Suprapubic skin (tissue), 4 donors: ENCODE measurements at regions not wholly inside any gene's neighbourhood (a gene's known extent, or its start where the extent isn't known, plus 50 kb on each side); places are given as distances from the start of the nearest gene placed in this dataset.

ENCODE experiments used
- DNase-seq, 2 donors: peaks; one replicate each; pipeline ENCODE4 v3.0.0-alpha.2; 2019; ENCODE audit warnings: low spot score in 2 of 2
- H3K27ac ChIP-seq: fragments of 200-600 bp; sonication (generic); one replicate; pipeline ENCODE4 v1.5.1; 2019
- H3K27me3 ChIP-seq: fragments of 200-600 bp; sonication (generic); one replicate; pipeline ENCODE4 v1.5.1; 2019
- H3K36me3 ChIP-seq: fragments of 200-600 bp; sonication (generic); one replicate; pipeline ENCODE4 v1.5.1; 2019
- H3K4me1 ChIP-seq: fragments of 200-600 bp; sonication (generic); one replicate; pipeline ENCODE4 v1.5.1; 2019
- H3K4me3 ChIP-seq: fragments of 200-600 bp; sonication (generic); one replicate; pipeline ENCODE4 v1.5.1; 2019; ENCODE audit warnings: mild to moderate bottlenecking
- H3K9me3 ChIP-seq: fragments of 200-600 bp; sonication (generic); one replicate; pipeline ENCODE4 v1.5.1; 2019
- EP300 ChIP-seq: sonication (generic); formaldehyde crosslinking; IDR thresholded peaks from one replicate; pipeline ENCODE4 v1.6.1; 2017; ENCODE audit warnings: antibody characterized with exemption
- POLR2A ChIP-seq, 2 donors: fragments of 450-650 bp; IDR thresholded peaks; one replicate each; pipeline ENCODE4 v1.6.1; 2017; ENCODE audit warnings: antibody characterized with exemption in 2 of 2, mild to moderate bottlenecking in 2 of 2, moderate library complexity in 2 of 2
- POLR2AphosphoS5 ChIP-seq, 3 donors: sonication (generic); formaldehyde crosslinking; IDR thresholded peaks; one replicate each; pipeline ENCODE4 v1.6.1; 2017; ENCODE audit warnings: antibody characterized with exemption in 3 of 3
- WGBS: methylation state at CpG from one replicate; pipeline ENCODE4 v1.1.5; 2018; 5-methylcytosine and 5-hydroxymethylcytosine counted together
- TF ChIP-seq, protein P1 (sequence below), 2 donors: fragments of 200-600 bp in 1 of 2; fragments of 450-650 bp in 1 of 2; sonication (generic) in 1 of 2; IDR thresholded peaks; one replicate each; pipeline ENCODE4 v1.5.1; 2016 to 2019; ENCODE audit warnings: antibody characterized with exemption in 2 of 2, mild to moderate bottlenecking in 1 of 2, moderate library complexity in 1 of 2

DNA sequence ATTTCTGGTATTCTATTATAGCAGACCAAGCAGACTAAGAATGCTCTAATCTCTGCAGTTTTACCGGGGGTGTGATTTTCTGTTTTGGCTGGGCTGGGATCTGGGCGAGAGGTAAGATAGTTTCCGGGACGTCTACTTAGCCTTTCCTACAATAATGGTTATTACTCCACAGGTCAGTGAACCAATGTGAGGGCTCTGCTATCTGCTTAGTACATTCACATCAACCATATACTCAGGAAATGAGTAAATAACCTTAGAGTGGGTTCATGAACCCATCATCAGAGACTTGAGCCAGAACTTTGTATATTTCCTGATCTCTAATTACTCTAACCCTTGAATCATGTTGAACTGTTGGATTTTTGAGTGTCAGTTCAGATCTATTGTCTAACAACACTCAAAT, 90.1 kb upstream of the NOL4 start:
- H3K4me1 ChIP-seq, result no peaks in the 10 kb centered on the region
- H3K4me3 ChIP-seq, result no peak overlapping the region
- no peaks in the 10 kb centered on the region for H3K27me3 ChIP-seq
- no peak for DNase-seq
- H3K9me3 ChIP-seq, result no peaks in the 10 kb centered on the region
- H3K36me3 ChIP-seq, result no peaks in the 10 kb centered on the region
- no peak overlapping the region for H3K27ac ChIP-seq
- no peak for TF ChIP-seq POLR2AphosphoS5 (IDR thresholded peaks at IDR 0.05)
- no peak for TF ChIP-seq POLR2A (IDR thresholded peaks at IDR 0.05)
- TF ChIP-seq, protein P1, sequence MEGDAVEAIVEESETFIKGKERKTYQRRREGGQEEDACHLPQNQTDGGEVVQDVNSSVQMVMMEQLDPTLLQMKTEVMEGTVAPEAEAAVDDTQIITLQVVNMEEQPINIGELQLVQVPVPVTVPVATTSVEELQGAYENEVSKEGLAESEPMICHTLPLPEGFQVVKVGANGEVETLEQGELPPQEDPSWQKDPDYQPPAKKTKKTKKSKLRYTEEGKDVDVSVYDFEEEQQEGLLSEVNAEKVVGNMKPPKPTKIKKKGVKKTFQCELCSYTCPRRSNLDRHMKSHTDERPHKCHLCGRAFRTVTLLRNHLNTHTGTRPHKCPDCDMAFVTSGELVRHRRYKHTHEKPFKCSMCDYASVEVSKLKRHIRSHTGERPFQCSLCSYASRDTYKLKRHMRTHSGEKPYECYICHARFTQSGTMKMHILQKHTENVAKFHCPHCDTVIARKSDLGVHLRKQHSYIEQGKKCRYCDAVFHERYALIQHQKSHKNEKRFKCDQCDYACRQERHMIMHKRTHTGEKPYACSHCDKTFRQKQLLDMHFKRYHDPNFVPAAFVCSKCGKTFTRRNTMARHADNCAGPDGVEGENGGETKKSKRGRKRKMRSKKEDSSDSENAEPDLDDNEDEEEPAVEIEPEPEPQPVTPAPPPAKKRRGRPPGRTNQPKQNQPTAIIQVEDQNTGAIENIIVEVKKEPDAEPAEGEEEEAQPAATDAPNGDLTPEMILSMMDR (IDR thresholded peaks at IDR 0.05), result no peak
- no peak for TF ChIP-seq EP300
- WGBS, result 91% methylated on average over 4 of the region's 4 CpGs

DNA sequence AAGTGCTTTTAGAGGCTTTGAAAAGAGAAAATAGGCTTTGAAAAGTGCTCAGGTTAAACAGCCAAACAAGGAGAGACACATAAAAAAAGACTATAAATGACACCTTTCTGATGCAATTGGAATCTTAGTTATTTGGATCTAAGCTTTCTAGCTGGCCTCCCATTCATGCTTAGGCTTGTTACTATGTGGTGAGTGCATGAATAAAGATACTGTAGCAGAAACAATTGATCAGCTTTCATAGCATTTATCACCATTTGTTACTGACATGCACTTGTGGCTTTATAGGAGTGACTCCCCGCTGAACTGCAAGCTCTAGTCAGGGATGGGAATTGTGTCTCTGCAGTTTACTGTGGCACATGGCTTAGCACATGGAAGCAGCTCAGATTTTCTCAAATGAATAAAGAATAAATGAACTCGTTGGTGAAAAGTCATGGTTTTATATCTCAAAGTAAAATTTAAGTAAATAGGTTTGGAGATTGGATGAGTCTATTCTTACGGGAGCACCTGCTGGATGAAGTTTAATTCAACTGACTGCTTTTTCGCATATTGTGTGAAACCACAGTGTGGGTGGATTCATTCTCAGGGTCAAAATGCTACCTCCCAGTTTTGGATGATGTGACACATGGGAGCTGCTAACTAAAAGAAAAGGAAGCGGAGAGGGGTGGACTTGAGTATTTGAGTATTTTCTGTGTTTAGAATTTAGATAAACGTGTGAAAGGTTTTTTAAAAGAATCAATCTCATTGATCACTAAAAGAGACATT, 91.1 kb upstream of the NOL4 start:
- 78% methylated on average over 6 of the region's 6 CpGs for WGBS
- Histone ChIP-seq H3K27ac (no peak overlapping the region), H3K4me1 (no peaks in the 10 kb centered on the region), H3K4me3 (no peak overlapping the region), H3K36me3 (no peaks in the 10 kb centered on the region), H3K27me3 (no peaks in the 10 kb centered on the region), H3K9me3 (no peaks in the 10 kb centered on the region)
- no peak for DNase-seq
- TF ChIP-seq, protein P1 (IDR thresholded peaks at IDR 0.05), result no peak
- no peak for TF ChIP-seq POLR2A (IDR thresholded peaks at IDR 0.05)
- no peak for TF ChIP-seq POLR2AphosphoS5 (IDR thresholded peaks at IDR 0.05)
- no peak for TF ChIP-seq EP300

DNA sequence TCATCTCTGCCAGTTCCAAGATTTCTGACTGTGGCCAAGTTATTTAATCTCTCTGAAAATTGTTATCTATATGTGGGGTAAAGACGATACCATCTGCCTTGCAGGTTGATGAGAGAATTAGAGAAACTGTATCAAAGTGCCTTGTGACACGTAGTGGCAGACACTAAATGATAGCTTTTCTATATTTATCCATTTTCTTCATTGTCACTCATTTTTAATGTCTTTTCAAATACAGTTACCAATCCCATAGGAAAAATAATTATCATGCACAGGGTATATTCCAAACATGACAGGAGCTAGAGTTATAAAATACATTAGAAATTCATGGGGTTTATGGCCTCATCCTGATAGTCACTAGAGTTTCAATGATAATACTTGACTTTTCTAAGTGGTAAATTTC, 95.6 kb upstream of the NOL4 start:
- DNase-seq, result no peak
- Histone ChIP-seq H3K4me3 (no peak overlapping the region), H3K27ac (no peak overlapping the region), H3K4me1 (no peaks in the 10 kb centered on the region), H3K9me3 (no peaks in the 10 kb centered on the region), H3K36me3 (no peaks in the 10 kb centered on the region), H3K27me3 (no peaks in the 10 kb centered on the region)
- 72% methylated on average over 2 of the region's 2 CpGs for WGBS
- no peak for TF ChIP-seq EP300
- TF ChIP-seq POLR2AphosphoS5 (IDR thresholded peaks at IDR 0.05), result no peak
- no peak for TF ChIP-seq POLR2A (IDR thresholded peaks at IDR 0.05)
- TF ChIP-seq, protein P1 (IDR thresholded peaks at IDR 0.05), result no peak

DNA sequence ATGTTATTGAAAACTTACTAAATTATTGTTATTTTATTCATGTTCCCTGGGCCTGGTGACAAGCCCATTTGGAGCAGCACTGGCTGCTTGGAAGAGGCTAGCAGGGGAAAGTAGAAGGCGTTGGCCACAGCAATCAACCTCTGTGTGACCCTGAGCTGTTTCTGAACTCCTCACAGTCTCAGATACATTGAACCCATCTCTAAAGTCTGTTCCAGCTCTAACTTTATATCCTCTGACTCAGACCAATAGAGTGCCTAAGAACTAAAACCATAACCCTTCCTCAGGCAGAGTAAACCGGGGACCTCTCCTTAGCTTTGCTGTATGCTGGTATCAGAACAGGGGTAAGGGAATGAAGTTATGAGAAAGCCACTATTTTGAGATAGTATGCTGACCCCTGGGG, 96.4 kb upstream of the NOL4 start:
- Histone ChIP-seq H3K4me1 (no peaks in the 10 kb centered on the region), H3K27me3 (no peaks in the 10 kb centered on the region), H3K9me3 (no peaks in the 10 kb centered on the region), H3K36me3 (no peaks in the 10 kb centered on the region), H3K27ac (no peak overlapping the region), H3K4me3 (no peak overlapping the region)
- DNase-seq, result no peak
- TF ChIP-seq, protein P1 (IDR thresholded peaks at IDR 0.05), result no peak
- TF ChIP-seq EP300, result no peak
- no peak for TF ChIP-seq POLR2A (IDR thresholded peaks at IDR 0.05)
- TF ChIP-seq POLR2AphosphoS5 (IDR thresholded peaks at IDR 0.05), result no peak
- WGBS, result 75% methylated on average over 2 of the region's 2 CpGs

DNA sequence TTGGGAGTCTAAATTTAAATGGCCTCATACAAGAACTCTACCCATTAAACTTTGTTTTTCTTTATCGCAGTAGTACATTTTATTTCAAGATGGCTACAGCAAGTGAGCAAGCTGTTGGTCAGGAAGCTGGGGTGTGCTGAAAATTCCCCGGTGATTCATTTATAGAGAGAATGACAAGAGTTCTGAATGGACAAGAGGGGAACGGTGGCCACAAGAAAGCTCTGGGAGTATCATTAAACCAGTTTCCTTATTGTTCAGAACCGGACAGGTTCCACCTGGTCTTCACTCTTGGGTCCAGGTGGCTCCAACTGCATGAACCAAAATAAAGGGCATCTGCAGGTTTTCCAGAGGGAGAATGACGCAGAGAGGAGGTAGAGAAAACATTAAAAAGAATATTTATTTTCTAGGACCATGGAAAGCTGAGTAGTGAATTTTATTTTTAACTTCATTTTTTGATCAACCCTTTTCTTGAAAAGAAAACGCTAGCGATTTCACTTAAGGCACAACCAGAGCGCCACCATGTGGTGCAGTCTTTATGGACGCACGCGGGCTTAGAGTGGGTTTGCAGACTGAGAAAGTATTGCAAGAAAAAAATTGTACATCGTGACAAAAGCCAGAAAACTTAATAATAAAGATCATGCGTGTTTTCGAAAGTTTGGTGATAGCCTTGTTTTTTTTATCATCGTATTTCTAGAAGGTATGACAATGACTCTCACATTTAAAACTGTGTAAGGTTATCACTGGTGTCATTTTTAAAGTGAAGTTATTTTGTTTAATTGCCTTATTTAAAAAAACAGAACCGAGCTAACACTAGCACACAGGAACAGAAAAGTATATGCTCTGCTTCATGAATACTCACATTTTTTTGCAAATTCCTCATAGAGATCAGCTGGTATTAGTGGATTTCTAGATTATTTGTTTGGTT, 97.9 kb upstream of the NOL4 start:
- Histone ChIP-seq H3K9me3 (no peaks in the 10 kb centered on the region), H3K4me1 (no peaks in the 10 kb centered on the region), H3K4me3 (no peak overlapping the region), H3K36me3 (no peaks in the 10 kb centered on the region), H3K27me3 (no peaks in the 10 kb centered on the region), H3K27ac (no peak overlapping the region)
- no peak for TF ChIP-seq POLR2A (IDR thresholded peaks at IDR 0.05)
- TF ChIP-seq, protein P1 (IDR thresholded peaks at IDR 0.05), result no peak
- TF ChIP-seq POLR2AphosphoS5 (IDR thresholded peaks at IDR 0.05), result no peak
- no peak for TF ChIP-seq EP300
- 22% methylated on average over 16 of the region's 16 CpGs for WGBS
- no peak for DNase-seq
